ENCODE measurements at regions not wholly inside any gene's neighbourhood (a gene's known extent, or its start where the extent isn't known, plus 50 kb on each side); places are given as distances from the start of the nearest gene placed in this dataset.

DNA sequence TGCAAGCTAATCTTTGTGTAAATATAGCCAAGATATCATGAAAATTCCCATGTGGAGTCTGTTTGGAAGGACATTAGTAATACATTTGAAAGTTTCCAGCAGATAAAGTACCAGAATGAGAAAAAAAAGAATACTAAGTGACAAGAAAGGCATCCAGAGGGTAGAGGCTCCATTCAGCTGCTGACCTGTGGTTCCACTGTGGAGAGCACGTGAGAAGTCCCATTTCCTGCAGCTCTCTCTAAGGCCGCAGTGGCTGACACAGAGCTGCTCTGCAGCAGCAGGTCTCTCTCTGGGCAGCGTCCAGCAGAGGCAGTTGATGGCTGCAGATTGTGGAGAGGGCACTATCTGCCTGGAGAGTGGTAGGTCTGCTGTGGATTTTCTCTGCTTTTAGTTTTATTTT lies 100.1 kb upstream of the TMEM72 start:
- H3K27ac Mint-ChIP-seq (ENCODE audit: unreplicated experiment): no peak overlapping the region
- H3K9me3 Mint-ChIP-seq (ENCODE audit: unreplicated experiment): no peaks in the 10 kb centered on the region
- no peak overlapping the region for H3K4me3 Mint-ChIP-seq (ENCODE audit: unreplicated experiment)
- TF ChIP-seq, protein P1, sequence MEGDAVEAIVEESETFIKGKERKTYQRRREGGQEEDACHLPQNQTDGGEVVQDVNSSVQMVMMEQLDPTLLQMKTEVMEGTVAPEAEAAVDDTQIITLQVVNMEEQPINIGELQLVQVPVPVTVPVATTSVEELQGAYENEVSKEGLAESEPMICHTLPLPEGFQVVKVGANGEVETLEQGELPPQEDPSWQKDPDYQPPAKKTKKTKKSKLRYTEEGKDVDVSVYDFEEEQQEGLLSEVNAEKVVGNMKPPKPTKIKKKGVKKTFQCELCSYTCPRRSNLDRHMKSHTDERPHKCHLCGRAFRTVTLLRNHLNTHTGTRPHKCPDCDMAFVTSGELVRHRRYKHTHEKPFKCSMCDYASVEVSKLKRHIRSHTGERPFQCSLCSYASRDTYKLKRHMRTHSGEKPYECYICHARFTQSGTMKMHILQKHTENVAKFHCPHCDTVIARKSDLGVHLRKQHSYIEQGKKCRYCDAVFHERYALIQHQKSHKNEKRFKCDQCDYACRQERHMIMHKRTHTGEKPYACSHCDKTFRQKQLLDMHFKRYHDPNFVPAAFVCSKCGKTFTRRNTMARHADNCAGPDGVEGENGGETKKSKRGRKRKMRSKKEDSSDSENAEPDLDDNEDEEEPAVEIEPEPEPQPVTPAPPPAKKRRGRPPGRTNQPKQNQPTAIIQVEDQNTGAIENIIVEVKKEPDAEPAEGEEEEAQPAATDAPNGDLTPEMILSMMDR (IDR thresholded peaks at IDR 0.05; ENCODE audit: insufficient read depth in 1 of 2, low read depth in 1 of 2, low read length in 1 of 2, severe bottlenecking in 1 of 2, unreplicated experiment in 1 of 2): no peak
- ChIA-PET CTCF (no interaction called here), POLR2A (no interaction called here)
- DNase-seq: no peak
- no TSS peak for BruUV-seq (replicated peaks)
- Histone ChIP-seq H3K9me3 (no peaks in the 10 kb centered on the region), H3K27me3 (replicated peaks; ENCODE audit: control insufficient read depth, insufficient read depth, low read length) (no peaks in the 10 kb centered on the region), H3K36me3 (ENCODE audit: control insufficient read depth, insufficient read depth, low read length) (no peaks in the 10 kb centered on the region), H3K4me1 (no peaks in the 10 kb centered on the region), H3K4me3 (ENCODE audit: low read depth, low read length) (no peak overlapping the region)
- H3K36me3 Mint-ChIP-seq (ENCODE audit: insufficient read depth, unreplicated experiment): no peaks in the 10 kb centered on the region
- no peaks in the 10 kb centered on the region for H3K4me1 Mint-ChIP-seq (ENCODE audit: low read depth, unreplicated experiment)
- intact Hi-C loops (cut with micrococcal nuclease; ENCODE audit: unreplicated experiment): loop anchor here (5.0 kb wide), 1 partner anchor 79 kb away; no protein-coding TSS in a partner anchor
- peaks cover 12% of the 10 kb centered on the region for H3K27me3 Mint-ChIP-seq (ENCODE audit: insufficient read depth, unreplicated experiment)

DNA sequence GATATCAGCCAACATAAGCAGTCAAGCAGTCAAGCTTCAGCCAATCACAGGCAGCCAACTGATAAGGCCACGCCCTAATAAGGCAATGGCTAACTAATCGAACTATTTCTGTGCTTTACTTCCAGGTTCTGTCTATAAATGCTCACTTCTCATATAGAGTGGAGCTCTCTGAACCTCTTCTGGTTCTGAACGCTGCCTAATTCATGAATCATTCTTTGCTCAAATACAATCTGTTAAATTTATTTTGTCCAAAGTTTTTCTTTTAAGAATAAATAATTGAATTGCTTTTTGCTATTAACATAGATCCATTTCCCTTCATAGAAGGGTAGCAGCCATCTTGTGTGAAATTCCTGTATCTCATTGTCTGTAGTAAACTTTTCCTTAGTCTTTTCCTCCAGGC lies 97.9 kb upstream of the TMEM72 start:
- no peak for DNase-seq
- no peaks in the 10 kb centered on the region for H3K27me3 ChIP-seq (replicated peaks; ENCODE audit: control insufficient read depth, insufficient read depth, low read length)
- H3K4me1 ChIP-seq: no peaks in the 10 kb centered on the region
- H3K9me3 ChIP-seq: no peaks in the 10 kb centered on the region
- Mint-ChIP-seq H3K4me3 (ENCODE audit: unreplicated experiment) (no peak overlapping the region), H3K9me3 (ENCODE audit: unreplicated experiment) (no peaks in the 10 kb centered on the region), H3K27me3 (ENCODE audit: insufficient read depth, unreplicated experiment) (peaks cover 23% of the 10 kb centered on the region), H3K36me3 (ENCODE audit: insufficient read depth, unreplicated experiment) (no peaks in the 10 kb centered on the region), H3K27ac (ENCODE audit: unreplicated experiment) (no peak overlapping the region), H3K4me1 (ENCODE audit: low read depth, unreplicated experiment) (no peaks in the 10 kb centered on the region)
- intact Hi-C loops (cut with micrococcal nuclease; ENCODE audit: unreplicated experiment): loop anchor here (5.0 kb wide), 1 partner anchor 81 kb away; no protein-coding TSS in a partner anchor
- H3K36me3 ChIP-seq (ENCODE audit: control insufficient read depth, insufficient read depth, low read length): no peaks in the 10 kb centered on the region
- TF ChIP-seq, protein P1 (IDR thresholded peaks at IDR 0.05; ENCODE audit: insufficient read depth in 1 of 2, low read depth in 1 of 2, low read length in 1 of 2, severe bottlenecking in 1 of 2, unreplicated experiment in 1 of 2): no peak
- H3K4me3 ChIP-seq (ENCODE audit: low read depth, low read length): no peak overlapping the region
- CTCF ChIA-PET: no interaction called here
- no TSS peak for BruUV-seq (replicated peaks)
- POLR2A ChIA-PET: no interaction called here

DNA sequence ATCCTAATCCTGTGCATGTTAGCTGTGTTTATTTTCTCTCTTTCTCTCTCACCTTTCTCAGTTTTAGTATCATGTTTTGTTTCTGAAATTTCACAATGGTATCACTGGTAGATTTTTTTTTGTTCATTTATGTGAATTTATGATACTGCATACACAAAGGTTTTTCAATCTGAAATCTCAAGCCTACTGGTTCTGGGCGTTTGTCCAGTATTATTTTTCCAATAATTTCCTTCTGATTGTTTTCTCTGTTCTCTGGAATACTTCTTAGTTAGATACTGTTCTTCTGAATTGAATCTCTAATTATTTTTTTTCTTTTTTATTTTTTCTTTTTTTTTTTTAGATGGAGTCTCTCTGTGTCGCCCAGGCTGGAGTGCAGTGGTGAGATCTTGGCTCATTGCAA lies 96.2 kb upstream of the TMEM72 start:
- Mint-ChIP-seq H3K27ac (ENCODE audit: unreplicated experiment) (no peak overlapping the region), H3K4me3 (ENCODE audit: unreplicated experiment) (no peak overlapping the region), H3K9me3 (ENCODE audit: unreplicated experiment) (no peaks in the 10 kb centered on the region), H3K36me3 (ENCODE audit: insufficient read depth, unreplicated experiment) (no peaks in the 10 kb centered on the region), H3K4me1 (ENCODE audit: low read depth, unreplicated experiment) (no peaks in the 10 kb centered on the region), H3K27me3 (ENCODE audit: insufficient read depth, unreplicated experiment) (peaks cover 23% of the 10 kb centered on the region)
- CTCF ChIA-PET: interaction anchor here (0.9 kb wide), 1 partner anchor 14 kb away, joined by 3 read pairs; no protein-coding TSS in a partner anchor
- no peaks in the 10 kb centered on the region for H3K4me1 ChIP-seq
- intact Hi-C loops (cut with micrococcal nuclease; ENCODE audit: unreplicated experiment): loop anchor here (5.0 kb wide), 1 partner anchor 83 kb away; no protein-coding TSS in a partner anchor
- H3K27me3 ChIP-seq (replicated peaks; ENCODE audit: control insufficient read depth, insufficient read depth, low read length): no peaks in the 10 kb centered on the region
- no peaks in the 10 kb centered on the region for H3K9me3 ChIP-seq
- no peak for DNase-seq
- BruUV-seq (replicated peaks): no TSS peak
- no peak overlapping the region for H3K4me3 ChIP-seq (ENCODE audit: low read depth, low read length)
- H3K36me3 ChIP-seq (ENCODE audit: control insufficient read depth, insufficient read depth, low read length): no peaks in the 10 kb centered on the region
- POLR2A ChIA-PET: no interaction called here
- TF ChIP-seq, protein P1 (IDR thresholded peaks at IDR 0.05; ENCODE audit: insufficient read depth in 1 of 2, low read depth in 1 of 2, low read length in 1 of 2, severe bottlenecking in 1 of 2, unreplicated experiment in 1 of 2): no peak

All from Caco-2 (cell line).